ENCODE measurements at regions not wholly inside any gene's neighbourhood (a gene's known extent, or its start where the extent isn't known, plus 50 kb on each side); places are given as distances from the start of the nearest gene placed in this dataset.

DNA sequence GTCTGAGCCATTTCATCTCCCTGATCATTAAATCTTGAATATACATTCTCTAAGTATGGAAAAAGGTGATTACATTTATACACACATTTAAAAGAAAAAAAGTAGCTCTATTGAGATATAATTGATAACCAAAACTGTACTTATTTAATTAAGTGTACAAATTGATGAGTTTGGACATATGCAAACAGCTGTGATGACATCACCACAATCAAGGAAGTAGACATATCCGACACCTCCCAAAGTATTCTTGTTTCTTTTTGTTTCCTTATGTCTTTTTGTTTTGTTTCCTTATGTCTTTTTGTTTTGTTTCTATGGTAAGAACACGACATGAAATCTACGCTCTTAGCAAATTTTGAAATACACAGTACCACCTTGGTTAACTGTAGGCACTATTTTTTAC, 1393.9 kb upstream of the MIR17HG start:
- no peaks in the 10 kb centered on the region for H3K36me3 ChIP-seq (ENCODE audit: control insufficient read depth in 1 of 2, insufficient read depth in 2 of 2, low read length in 2 of 2)
- intact Hi-C loops (cut with micrococcal nuclease), result no loop called here
- H3K27ac ChIP-seq (ENCODE audit: low read depth, low read length), result no peak overlapping the region
- ATAC-seq, result no peak
- H3K9me3 ChIP-seq (ENCODE audit: control insufficient read depth in 1 of 2, insufficient read depth in 1 of 2, low read depth in 1 of 2, low read length in 2 of 2), result peaks cover 4 to 5% of the 10 kb centered on the region in 2 experiments; a peak in 2 of 4 replicates
- no peaks in the 10 kb centered on the region for H3K27me3 ChIP-seq (ENCODE audit: insufficient read depth, low read length)
- CTCF ChIA-PET, result no interaction called here
- no peaks in the 10 kb centered on the region for H3K4me1 ChIP-seq (ENCODE audit: control insufficient read depth in 1 of 2, insufficient read depth in 2 of 2, low read length in 2 of 2)
- POLR2A ChIA-PET, result no interaction called here
- no peak overlapping the region for H3K4me3 ChIP-seq (replicated peaks in 1 of 2; ENCODE audit: low read depth in 1 of 2, low read length in 2 of 2)
- H3K9ac ChIP-seq (ENCODE audit: low read length), result no peak overlapping the region
- no TSS peak for BruUV-seq (replicated peaks)
- H4K20me1 ChIP-seq (ENCODE audit: insufficient read depth), result no peaks in the 10 kb centered on the region
- DNase-seq (ENCODE audit: low read depth, low spot score), result no peak
- no peaks in the 10 kb centered on the region for H3K79me2 ChIP-seq (ENCODE audit: insufficient read depth, low read length)
- H3K4me2 ChIP-seq (ENCODE audit: low read length), result no peak overlapping the region
- TF ChIP-seq YY1 (IDR thresholded peaks at IDR 0.05; ENCODE audit: extremely low read depth, insufficient replicate concordance, low read depth, low read length) (no peak), ATF3 (IDR thresholded peaks at IDR 0.05) (no peak), SRF (IDR thresholded peaks at IDR 0.05; ENCODE audit: low read depth) (no peak), TCF7L2 (IDR thresholded peaks at IDR 0.05; ENCODE audit: borderline replicate concordance, extremely low read depth, insufficient read depth, insufficient read length) (no peak)
- no peaks in the 10 kb centered on the region for H3K9me2 ChIP-seq (ENCODE audit: insufficient read depth)
- no peak overlapping the region for H2AFZ ChIP-seq (ENCODE audit: low read depth, low read length, poor library complexity, severe bottlenecking)
- RAD21 ChIA-PET (ENCODE audit: low non-redundant PET in 1 of 2, low total read pairs in 2 of 2, uncharacterized antibody in 2 of 2, unreplicated experiment in 2 of 2), result no interaction called here

DNA sequence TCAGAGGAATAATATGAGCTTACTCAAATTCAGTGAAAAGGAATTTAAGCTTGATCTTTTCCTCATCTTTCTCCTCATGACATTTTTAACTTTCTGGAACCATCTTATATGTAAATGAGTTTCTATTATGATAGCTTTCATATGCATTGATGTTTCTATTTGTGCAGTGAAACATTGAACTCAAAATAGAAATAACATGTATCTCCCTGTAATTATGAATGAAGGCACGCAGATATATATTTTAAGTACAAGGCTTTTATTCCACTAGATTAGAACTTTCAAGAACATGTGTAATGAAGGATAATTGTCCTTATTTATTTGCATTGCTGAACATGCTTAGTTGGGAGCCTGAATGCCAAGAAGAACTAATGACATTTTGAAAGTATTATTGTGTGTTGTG, 1391.7 kb upstream of the MIR17HG start:
- no peak for DNase-seq (ENCODE audit: low read depth, low spot score)
- intact Hi-C loops (cut with micrococcal nuclease), result no loop called here
- BruUV-seq (replicated peaks), result no TSS peak
- CTCF ChIA-PET, result no interaction called here
- H3K36me3 ChIP-seq (ENCODE audit: control insufficient read depth in 1 of 2, insufficient read depth in 2 of 2, low read length in 2 of 2), result no peaks in the 10 kb centered on the region
- H3K4me3 ChIP-seq (replicated peaks in 1 of 2; ENCODE audit: low read depth in 1 of 2, low read length in 2 of 2), result no peak overlapping the region
- H3K4me1 ChIP-seq (ENCODE audit: control insufficient read depth in 1 of 2, insufficient read depth in 2 of 2, low read length in 2 of 2), result no peaks in the 10 kb centered on the region
- no peak overlapping the region for H3K27ac ChIP-seq (ENCODE audit: low read depth, low read length)
- POLR2A ChIA-PET, result no interaction called here
- no peaks in the 10 kb centered on the region for H3K9me2 ChIP-seq (ENCODE audit: insufficient read depth)
- H2AFZ ChIP-seq (ENCODE audit: low read depth, low read length, poor library complexity, severe bottlenecking), result no peak overlapping the region
- H3K9me3 ChIP-seq (ENCODE audit: control insufficient read depth in 1 of 2, insufficient read depth in 1 of 2, low read depth in 1 of 2, low read length in 2 of 2), result peaks cover 4 to 5% of the 10 kb centered on the region in 2 experiments; a peak in 2 of 4 replicates
- no peak overlapping the region for H3K4me2 ChIP-seq (ENCODE audit: low read length)
- no peak overlapping the region for H3K9ac ChIP-seq (ENCODE audit: low read length)
- no peak for ATAC-seq
- H4K20me1 ChIP-seq (ENCODE audit: insufficient read depth), result no peaks in the 10 kb centered on the region
- H3K27me3 ChIP-seq (ENCODE audit: insufficient read depth, low read length), result no peaks in the 10 kb centered on the region
- RAD21 ChIA-PET (ENCODE audit: low non-redundant PET in 1 of 2, low total read pairs in 2 of 2, uncharacterized antibody in 2 of 2, unreplicated experiment in 2 of 2), result no interaction called here
- no peaks in the 10 kb centered on the region for H3K79me2 ChIP-seq (ENCODE audit: insufficient read depth, low read length)
- TF ChIP-seq CEBPB (IDR thresholded peaks at IDR 0.05; ENCODE audit: low read depth) (no peak), YY1 (IDR thresholded peaks at IDR 0.05; ENCODE audit: extremely low read depth, insufficient replicate concordance, low read depth, low read length) (no peak), POLR2A (IDR thresholded peaks at IDR 0.05; ENCODE audit: borderline replicate concordance, extremely low read depth, insufficient read depth, insufficient read length) (no peak), ELF1 (IDR thresholded peaks at IDR 0.05; ENCODE audit: borderline replicate concordance, low read depth) (no peak), MAX (IDR thresholded peaks at IDR 0.05) (no peak), RAD21 (IDR thresholded peaks at IDR 0.05; ENCODE audit: low read depth) (no peak), TCF7L2 (IDR thresholded peaks at IDR 0.05; ENCODE audit: borderline replicate concordance, extremely low read depth, insufficient read depth, insufficient read length) (no peak), EZH2phosphoT487 (IDR thresholded peaks at IDR 0.05; ENCODE audit: borderline replicate concordance) (no peak), SRF (IDR thresholded peaks at IDR 0.05; ENCODE audit: low read depth) (no peak), ATF3 (IDR thresholded peaks at IDR 0.05) (no peak), CBX3 (IDR thresholded peaks at IDR 0.05; ENCODE audit: low read depth) (no peak), EZH2 (IDR thresholded peaks at IDR 0.05) (no peak), EGR1 (IDR thresholded peaks at IDR 0.05; ENCODE audit: low read depth) (no peak), SIN3A (IDR thresholded peaks at IDR 0.05; ENCODE audit: low read depth) (no peak), SP1 (IDR thresholded peaks at IDR 0.05; ENCODE audit: low read depth) (no peak), POLR2AphosphoS5 (IDR thresholded peaks at IDR 0.05; ENCODE audit: low read depth, low read length) (no peak), JUND (IDR thresholded peaks at IDR 0.05) (no peak)
- TF ChIP-seq, protein P1, sequence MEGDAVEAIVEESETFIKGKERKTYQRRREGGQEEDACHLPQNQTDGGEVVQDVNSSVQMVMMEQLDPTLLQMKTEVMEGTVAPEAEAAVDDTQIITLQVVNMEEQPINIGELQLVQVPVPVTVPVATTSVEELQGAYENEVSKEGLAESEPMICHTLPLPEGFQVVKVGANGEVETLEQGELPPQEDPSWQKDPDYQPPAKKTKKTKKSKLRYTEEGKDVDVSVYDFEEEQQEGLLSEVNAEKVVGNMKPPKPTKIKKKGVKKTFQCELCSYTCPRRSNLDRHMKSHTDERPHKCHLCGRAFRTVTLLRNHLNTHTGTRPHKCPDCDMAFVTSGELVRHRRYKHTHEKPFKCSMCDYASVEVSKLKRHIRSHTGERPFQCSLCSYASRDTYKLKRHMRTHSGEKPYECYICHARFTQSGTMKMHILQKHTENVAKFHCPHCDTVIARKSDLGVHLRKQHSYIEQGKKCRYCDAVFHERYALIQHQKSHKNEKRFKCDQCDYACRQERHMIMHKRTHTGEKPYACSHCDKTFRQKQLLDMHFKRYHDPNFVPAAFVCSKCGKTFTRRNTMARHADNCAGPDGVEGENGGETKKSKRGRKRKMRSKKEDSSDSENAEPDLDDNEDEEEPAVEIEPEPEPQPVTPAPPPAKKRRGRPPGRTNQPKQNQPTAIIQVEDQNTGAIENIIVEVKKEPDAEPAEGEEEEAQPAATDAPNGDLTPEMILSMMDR (IDR thresholded peaks at IDR 0.05 in 2 of 3, conservative IDR thresholded peaks at IDR 0.05 in 1 of 3; ENCODE audit: borderline replicate concordance in 1 of 3, insufficient read depth in 1 of 3, low read depth in 2 of 3, low read length in 2 of 3), result no peak

All from HCT116 (cell line).